ENCODE measurements at regions not wholly inside any gene's neighbourhood (a gene's known extent, or its start where the extent isn't known, plus 50 kb on each side); places are given as distances from the start of the nearest gene placed in this dataset.

- H3K36me3 Mint-ChIP-seq (ENCODE audit: low read depth): no peaks in the 10 kb centered on the region
- peaks cover 3% of the 10 kb centered on the region for H3K9me3 Mint-ChIP-seq
- no peak for TF ChIP-seq CTCF (IDR thresholded peaks at IDR 0.05)
- H3K4me3 Mint-ChIP-seq: no peak overlapping the region
- H3K27ac Mint-ChIP-seq: no peak overlapping the region
- DNase-seq: no peak
- no peaks in the 10 kb centered on the region for H3K4me1 Mint-ChIP-seq
- peaks cover 3% of the 10 kb centered on the region for H3K27me3 Mint-ChIP-seq (ENCODE audit: low read depth, poor library complexity)
Measured at GRCh38 chr11:39036021-39036420, 2423.4 kb downstream of the LRRC4C start.

- peaks cover 3% of the 10 kb centered on the region for H3K27me3 Mint-ChIP-seq (ENCODE audit: low read depth, poor library complexity)
- no peak overlapping the region for H3K27ac Mint-ChIP-seq
- no peaks in the 10 kb centered on the region for H3K4me1 Mint-ChIP-seq
- H3K4me3 Mint-ChIP-seq: no peak overlapping the region
- DNase-seq: no peak
- no peaks in the 10 kb centered on the region for H3K36me3 Mint-ChIP-seq (ENCODE audit: low read depth)
- H3K9me3 Mint-ChIP-seq: no peaks in the 10 kb centered on the region
- no peak for TF ChIP-seq CTCF (IDR thresholded peaks at IDR 0.05)
Measured at GRCh38 chr11:39021539-39021938, 2423.5 kb upstream of the RAG2 start.

- DNase-seq: no peak
- no peak overlapping the region for H3K27ac Mint-ChIP-seq
- H3K4me1 Mint-ChIP-seq: no peaks in the 10 kb centered on the region
- no peak for TF ChIP-seq CTCF (IDR thresholded peaks at IDR 0.05)
- no peaks in the 10 kb centered on the region for H3K36me3 Mint-ChIP-seq (ENCODE audit: low read depth)
- peaks cover 4% of the 10 kb centered on the region for H3K9me3 Mint-ChIP-seq
- no peaks in the 10 kb centered on the region for H3K27me3 Mint-ChIP-seq (ENCODE audit: low read depth, poor library complexity)
- H3K4me3 Mint-ChIP-seq: no peak overlapping the region
Measured at GRCh38 chr11:39011797-39012196, 2413.8 kb upstream of the RAG2 start.

GRCh38 chr11:38990841-38991240 lies 2392.8 kb upstream of the RAG2 start:
- TF ChIP-seq CTCF (IDR thresholded peaks at IDR 0.05): no peak
- H3K4me3 Mint-ChIP-seq: no peak overlapping the region
- no peak for DNase-seq
- no peak overlapping the region for H3K27ac Mint-ChIP-seq
- no peaks in the 10 kb centered on the region for H3K36me3 Mint-ChIP-seq (ENCODE audit: low read depth)
- H3K9me3 Mint-ChIP-seq: no peaks in the 10 kb centered on the region
- H3K27me3 Mint-ChIP-seq (ENCODE audit: low read depth, poor library complexity): peaks cover 5% of the 10 kb centered on the region
- no peaks in the 10 kb centered on the region for H3K4me1 Mint-ChIP-seq

GRCh38 chr11:38990139-38990538 lies 2392.1 kb upstream of the RAG2 start:
- Mint-ChIP-seq H3K27me3 (ENCODE audit: low read depth, poor library complexity) (peaks cover 5% of the 10 kb centered on the region), H3K36me3 (ENCODE audit: low read depth) (no peaks in the 10 kb centered on the region), H3K4me3 (no peak overlapping the region), H3K9me3 (no peaks in the 10 kb centered on the region), H3K27ac (no peak overlapping the region), H3K4me1 (no peaks in the 10 kb centered on the region)
- TF ChIP-seq CTCF (IDR thresholded peaks at IDR 0.05): no peak
- DNase-seq: no peak

GRCh38 chr11:38988908-38989307 lies 2390.9 kb upstream of the RAG2 start:
- peaks cover 8% of the 10 kb centered on the region for H3K9me3 Mint-ChIP-seq
- peaks cover 5% of the 10 kb centered on the region for H3K27me3 Mint-ChIP-seq (ENCODE audit: low read depth, poor library complexity)
- TF ChIP-seq CTCF (IDR thresholded peaks at IDR 0.05): no peak
- no peaks in the 10 kb centered on the region for H3K4me1 Mint-ChIP-seq
- no peaks in the 10 kb centered on the region for H3K36me3 Mint-ChIP-seq (ENCODE audit: low read depth)
- DNase-seq: no peak
- H3K4me3 Mint-ChIP-seq: no peak overlapping the region
- no peak overlapping the region for H3K27ac Mint-ChIP-seq
